HG03135 (cell line): ENCODE measurements at regions not wholly inside any gene's neighbourhood (a gene's known extent, or its start where the extent isn't known, plus 50 kb on each side); places are given as distances from the start of the nearest gene placed in this dataset.
"Not testable (repeated sequence)": the region's sequence is repeated elsewhere in the genome, so short reads cannot be mapped to it uniquely, and the experiment has no call there.

Experiments used
- ATAC-seq: cut with Tn5 transposase; IDR thresholded peaks from one replicate; pipeline ENCODE4 v1.9.1; 2021; ENCODE audit warnings: mild to moderate bottlenecking, moderate library complexity; ENCODE audit not compliant: unreplicated experiment

DNA sequence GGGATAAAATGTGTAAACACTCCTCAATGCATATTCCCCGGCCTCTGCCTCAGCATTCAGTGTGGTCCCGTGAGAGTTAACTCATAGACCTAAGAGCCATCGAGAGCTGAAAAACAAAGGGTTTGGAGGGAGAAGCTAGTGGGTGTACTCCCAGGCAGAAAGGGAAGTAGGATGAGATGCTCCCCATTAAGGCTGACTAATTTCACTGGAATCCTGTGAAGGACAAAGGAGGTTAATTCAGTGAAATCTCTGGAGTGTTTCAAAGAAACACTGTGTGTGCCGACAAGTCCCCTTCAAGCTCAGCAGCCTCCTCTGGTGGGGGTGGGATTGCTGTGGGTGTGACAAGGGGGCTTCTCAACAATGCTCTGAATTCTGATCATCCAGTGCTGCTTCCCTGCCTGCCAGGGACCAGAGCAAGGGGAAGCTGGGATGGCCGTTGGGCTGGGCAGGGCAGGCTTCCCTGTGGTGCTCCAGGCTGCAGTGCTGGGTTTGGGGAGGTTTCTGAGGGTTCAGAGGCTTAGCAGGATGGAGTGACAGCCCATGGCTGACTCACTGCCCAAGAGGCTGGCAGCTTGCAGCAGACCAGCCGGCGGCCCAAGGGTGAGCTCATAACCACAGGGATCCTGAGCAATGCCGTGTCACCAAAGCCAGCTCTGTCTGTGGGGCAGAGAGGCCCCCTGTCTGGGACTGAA lies 61.4 kb upstream of the BMAL1 start:
- no peak for ATAC-seq

DNA sequence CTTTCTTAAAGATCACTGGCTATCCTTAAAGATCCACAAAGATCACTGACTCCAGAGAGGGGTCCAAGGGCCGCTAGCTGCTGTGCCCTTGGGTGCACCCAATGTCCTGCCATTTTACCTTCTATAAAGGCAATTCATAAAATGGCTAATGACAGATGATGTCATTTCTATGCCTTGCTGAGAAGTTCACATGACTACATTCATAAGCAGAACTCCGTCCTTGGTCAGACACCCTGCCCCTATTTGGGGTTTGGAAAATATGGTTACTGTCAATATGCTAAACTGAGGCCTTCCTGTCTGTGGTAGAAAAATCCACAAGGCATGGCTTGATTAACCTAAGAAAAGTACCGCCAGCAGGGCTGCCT lies 60.9 kb upstream of the BMAL1 start:
- no peak for ATAC-seq

DNA sequence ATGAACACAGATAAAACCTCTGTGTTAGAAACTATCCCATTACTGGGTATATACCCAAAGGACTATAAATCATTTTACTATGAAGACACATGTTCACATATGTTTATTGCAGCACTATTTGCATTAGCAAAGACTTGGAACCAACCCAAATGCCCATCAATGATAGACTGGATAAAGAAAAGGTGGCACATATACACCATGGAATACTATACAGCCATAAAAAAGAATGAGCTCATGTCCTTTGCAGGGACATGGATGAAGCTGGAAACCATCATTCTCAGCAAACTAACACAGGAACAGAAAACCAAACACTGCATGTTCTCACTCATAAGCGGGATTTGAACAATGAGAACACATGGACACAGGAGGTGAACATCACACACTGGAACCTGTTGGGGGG lies 58.9 kb upstream of the BMAL1 start:
- ATAC-seq: not testable (repeated sequence)

DNA sequence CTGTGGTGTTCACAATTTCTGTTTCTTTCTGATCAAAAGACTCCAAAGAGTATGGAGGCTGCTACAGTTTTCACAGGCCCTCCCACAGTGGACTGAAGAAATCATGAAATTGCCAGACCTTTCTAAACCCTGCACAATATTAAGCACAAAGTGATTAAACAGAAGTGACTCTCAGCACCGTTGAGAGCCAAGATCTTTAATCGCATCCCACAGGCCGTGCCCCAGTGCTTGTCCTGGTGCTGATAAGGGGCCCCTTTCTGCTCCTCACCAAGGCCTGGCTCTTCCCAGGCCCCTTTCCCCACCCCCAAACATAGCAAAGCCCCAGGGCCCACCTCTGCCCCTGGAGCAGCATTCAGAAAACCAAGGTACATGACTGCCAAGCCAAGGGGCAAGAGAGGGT lies 57.4 kb upstream of the BMAL1 start:
- ATAC-seq: no peak

DNA sequence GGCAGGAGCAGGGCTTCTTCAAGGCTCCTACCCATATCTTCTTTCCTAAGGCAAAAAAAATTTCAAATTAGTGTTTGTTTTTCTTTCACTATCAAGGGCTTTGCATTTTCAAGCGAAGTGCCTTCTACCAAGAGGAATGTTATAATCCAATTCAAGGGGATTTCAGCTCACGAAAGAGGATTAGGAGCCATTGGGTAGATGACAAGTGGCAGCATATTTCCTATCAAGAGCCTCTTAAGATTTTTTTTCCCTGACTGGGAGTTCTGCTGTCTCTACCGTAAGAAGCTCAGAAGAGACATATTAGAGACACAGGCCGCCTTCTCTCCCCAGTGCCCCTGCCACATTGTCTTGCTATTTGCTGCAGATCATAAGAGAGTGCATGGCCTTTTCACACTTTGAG lies 55.9 kb upstream of the BMAL1 start:
- no peak for ATAC-seq

DNA sequence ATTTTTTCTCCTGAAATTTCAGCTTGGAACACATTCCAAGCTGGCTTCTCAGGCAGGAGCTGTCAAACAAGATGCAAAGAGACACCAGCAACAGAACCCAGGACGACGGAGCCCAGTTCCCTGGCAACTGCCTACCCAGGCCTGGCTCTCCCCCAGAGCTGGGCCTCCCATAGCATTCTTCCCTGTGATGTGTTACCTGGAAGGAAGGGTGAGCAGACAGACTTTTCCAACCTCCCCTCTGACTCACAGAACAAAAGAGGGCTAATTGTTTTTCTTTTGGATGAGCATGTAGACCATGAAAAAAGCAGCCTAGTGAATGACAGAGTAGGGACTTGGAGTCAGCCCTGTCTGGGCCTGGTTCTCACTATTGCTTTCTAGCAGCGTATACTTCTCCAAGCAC lies 55.3 kb upstream of the BMAL1 start:
- ATAC-seq: no peak

DNA sequence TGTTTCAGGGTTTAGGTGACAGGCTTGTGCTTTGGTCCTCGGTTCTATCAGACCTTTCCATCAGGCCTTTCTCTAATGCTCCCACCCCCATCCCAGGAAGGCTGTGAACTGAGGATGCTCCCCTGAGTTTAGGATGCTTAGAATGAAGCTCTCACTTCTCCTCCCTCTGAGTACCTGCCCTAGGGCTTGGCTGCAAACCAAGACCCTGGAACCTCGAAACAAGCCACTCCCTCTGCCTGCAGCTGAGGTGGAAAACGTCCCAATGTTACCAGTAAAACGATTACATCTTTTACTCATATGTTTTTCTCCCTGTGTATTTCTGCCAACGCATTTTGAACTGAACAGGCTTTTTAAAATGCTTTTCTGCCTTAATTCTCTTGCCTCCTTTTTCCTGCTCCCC lies 54.5 kb upstream of the BMAL1 start:
- ATAC-seq: no peak

DNA sequence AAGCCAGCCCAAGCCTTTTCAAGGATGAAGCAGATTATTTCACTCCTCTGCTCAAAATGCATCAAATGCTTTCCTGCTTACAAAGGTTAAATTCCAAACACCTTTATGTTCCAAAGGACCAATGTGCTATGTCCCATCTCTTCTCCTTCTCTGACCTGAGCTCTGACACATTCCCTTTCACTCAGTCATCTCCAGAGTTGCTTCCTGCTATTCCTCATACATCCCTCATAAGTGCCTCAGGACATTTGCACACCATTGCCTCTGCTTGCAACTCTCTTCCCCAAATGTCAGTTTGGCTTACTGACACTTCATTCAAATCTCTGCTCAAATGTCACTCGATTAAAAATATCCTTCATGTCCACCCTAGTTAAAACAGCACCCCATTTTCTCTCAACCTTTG lies 53.3 kb upstream of the BMAL1 start:
- ATAC-seq: no peak

DNA sequence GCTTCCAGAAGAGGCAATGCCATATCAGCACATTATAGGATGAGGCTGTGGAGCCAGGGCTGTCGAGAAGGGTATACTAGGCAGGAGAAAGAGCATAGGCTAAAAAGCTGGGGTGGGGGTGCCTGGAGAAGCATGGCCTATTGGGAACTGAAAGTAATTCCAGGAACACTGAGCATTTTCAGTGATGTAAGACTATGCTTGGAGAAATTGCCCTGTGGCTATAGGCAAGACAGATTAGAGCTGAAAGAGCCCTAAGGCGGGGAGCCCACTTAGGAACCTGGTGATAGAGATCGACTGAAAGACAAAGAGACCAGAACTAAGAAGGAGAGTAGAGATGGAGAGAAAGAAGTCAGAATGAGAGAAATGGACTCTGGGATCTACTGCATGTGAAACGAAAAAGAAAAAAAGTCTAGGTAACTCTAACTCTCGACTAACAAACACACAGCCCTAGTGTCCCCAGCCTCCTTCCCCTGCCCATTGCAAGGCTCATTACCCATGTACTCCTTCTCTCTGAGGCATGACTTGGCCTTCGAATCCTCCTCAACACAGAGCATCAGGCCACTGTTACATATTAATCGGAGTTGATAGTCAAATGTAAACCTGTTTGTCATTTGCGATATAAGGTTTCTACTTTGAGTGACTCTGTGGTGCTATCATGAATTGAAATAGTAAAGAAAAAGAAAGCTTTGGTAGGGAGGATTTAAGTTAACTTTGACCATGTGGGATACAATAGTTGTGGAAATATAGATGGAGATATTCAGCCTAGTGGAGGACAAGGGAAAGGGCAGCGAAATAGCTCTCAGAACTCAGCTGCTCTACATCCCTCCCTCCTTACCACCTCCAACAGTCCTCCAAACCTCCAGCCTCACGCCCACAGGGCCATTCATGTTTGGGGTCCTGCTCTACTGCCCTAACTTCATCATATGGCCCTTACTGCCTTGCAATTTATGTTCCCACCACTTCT lies 52.3 kb upstream of the BMAL1 start:
- ATAC-seq: no peak

DNA sequence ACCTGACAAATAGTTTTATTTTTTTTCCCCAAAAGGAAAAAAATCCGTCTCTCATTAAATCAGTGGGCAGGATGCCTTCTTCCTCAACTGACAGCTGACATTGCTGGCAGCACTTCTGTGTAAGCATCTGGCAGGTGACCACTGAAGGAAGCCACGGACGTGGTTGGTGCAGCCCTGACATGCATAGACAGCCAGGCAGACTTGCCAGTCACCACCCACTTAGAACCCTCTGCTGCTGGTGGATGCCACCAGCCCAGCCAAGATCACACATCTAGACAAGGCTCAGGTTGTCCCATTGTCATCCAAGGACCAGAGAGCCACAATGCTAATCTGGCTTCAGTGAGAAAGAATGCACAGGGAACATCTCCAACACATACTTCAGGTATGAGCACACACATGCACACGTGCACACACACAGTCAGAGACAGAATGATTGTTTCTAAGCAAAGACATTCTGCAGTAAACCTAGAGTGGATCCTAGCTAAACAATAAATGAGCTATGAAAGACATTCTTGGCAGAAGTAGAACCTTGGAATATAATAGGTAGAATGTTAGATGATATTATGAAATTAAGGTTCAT lies 49.8 kb upstream of the BMAL1 start:
- no peak for ATAC-seq
